Peyer's patch (tissue), 4 donors: ENCODE measurements at regions not wholly inside any gene's neighbourhood (a gene's known extent, or its start where the extent isn't known, plus 50 kb on each side); places are given as distances from the start of the nearest gene placed in this dataset.

Source experiments
- CTCF ChIP-seq, 6 experiments: fragments of 450-650 bp in 4 of 6; fragments of 200-600 bp in 2 of 6; sonication (generic) in 1 of 6; IDR thresholded peaks; one replicate each; pipeline ENCODE4 v1.5.1; 2017 to 2019; ENCODE audit warnings: antibody characterized with exemption in 6 of 6, mild to moderate bottlenecking in 3 of 6, moderate library complexity in 1 of 6
- POLR2A ChIP-seq, 2 donors: fragments of 450-650 bp; IDR thresholded peaks; one replicate each; pipeline ENCODE4 v1.5.1; 2017; ENCODE audit warnings: antibody characterized with exemption in 2 of 2, mild to moderate bottlenecking in 2 of 2, moderate library complexity in 2 of 2

DNA sequence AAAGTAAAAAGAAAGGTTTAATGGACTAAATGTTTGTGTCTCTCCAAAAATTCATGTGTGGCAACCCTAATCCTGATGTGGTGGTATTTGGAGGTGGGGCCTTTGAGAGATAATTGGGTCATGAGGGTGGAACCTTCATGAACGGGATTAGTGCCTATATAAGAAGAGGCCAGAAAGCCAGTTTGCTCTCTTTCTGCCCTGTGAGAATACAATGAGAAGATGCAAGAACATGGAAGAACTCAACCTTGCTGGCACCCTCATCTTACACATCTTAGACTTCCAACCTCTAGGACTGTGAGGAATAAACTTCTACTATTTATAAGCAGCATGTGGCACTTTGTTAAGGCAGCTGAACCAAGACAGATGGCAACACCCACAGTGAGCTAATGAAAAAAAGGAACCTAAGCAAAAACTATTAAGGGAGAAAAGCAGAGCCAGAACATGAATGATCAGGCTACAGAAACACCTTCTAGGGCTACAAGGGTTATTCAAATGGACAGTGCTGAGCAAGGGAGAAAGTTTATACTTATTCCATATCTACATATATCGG, 159.5 kb downstream of the PLK2 start:
- TF ChIP-seq CTCF (IDR thresholded peaks at IDR 0.05) (no peak), POLR2A (IDR thresholded peaks at IDR 0.05) (no peak)
